Cardiac muscle cell (in vitro differentiated cells and primary cell): ENCODE measurements at regions not wholly inside any gene's neighbourhood (a gene's known extent, or its start where the extent isn't known, plus 50 kb on each side); places are given as distances from the start of the nearest gene placed in this dataset.

Experiments used
- DNase-seq, 2 donors: peaks; one replicate each; pipeline versions ENCODE4 v3.0.0 to v3.0.0-alpha.2; 2010 to 2017; ENCODE audit warnings: low read depth in 1 of 2, low spot score in 1 of 2
- H3K27ac ChIP-seq: fragments of 200-600 bp; sonication (generic); 2 replicates; pipeline ENCODE4 v1.5.1; 2016
- H3K27me3 ChIP-seq: fragments of 200-600 bp; sonication (generic); 2 replicates; pipeline ENCODE4 v1.6.0; 2016; ENCODE audit warnings: control low read depth
- H3K36me3 ChIP-seq: fragments of 200-600 bp; sonication (generic); 2 replicates; pipeline ENCODE4 v1.5.1; 2016; ENCODE audit warnings: control low read depth
- H3K4me1 ChIP-seq: fragments of 200-600 bp; sonication (generic); 2 replicates; pipeline ENCODE4 v1.8.1; 2017; ENCODE audit warnings: low read depth, mild to moderate bottlenecking, mixed run types
- H3K4me3 ChIP-seq: fragments of 200-600 bp; sonication (generic); 2 replicates; pipeline ENCODE4 v1.5.1; 2016; ENCODE audit warnings: mild to moderate bottlenecking
- H3K9me3 ChIP-seq: fragments of 200-600 bp; sonication (generic); 2 replicates; pipeline ENCODE4 v1.5.1; 2017; ENCODE audit warnings: low read depth, mild to moderate bottlenecking, control low read depth
- TF ChIP-seq, protein P1 (sequence below): IDR thresholded peaks from 2 replicates; pipeline ENCODE4 v1.5.1; 2012; ENCODE audit warnings: low read depth, mild to moderate bottlenecking, low read length

DNA sequence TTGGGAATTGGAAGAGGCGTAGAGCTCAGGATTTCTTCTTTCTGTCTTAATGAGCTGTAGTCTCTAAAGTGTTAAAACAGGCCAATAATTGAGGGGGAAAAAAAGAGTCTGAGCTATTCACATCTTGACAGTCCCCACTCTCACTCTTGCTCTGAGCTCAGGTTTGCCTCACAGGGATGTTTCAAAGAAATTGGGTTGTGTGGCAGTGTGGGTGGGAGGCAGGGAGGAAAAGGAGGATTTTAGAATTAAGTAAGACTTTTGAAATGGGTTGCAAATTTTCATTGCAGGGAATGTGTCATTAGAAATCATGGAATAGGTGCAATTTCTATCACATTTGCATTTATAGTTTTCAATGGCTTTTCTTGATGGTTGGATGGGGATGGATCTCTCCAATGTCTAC lies 338.8 kb upstream of the KIRREL3 start:
- H3K4me3 ChIP-seq, result no peak overlapping the region
- H3K36me3 ChIP-seq, result no peaks in the 10 kb centered on the region
- H3K9me3 ChIP-seq, result no peaks in the 10 kb centered on the region
- DNase-seq, result no peak
- no peaks in the 10 kb centered on the region for H3K27me3 ChIP-seq
- TF ChIP-seq, protein P1, sequence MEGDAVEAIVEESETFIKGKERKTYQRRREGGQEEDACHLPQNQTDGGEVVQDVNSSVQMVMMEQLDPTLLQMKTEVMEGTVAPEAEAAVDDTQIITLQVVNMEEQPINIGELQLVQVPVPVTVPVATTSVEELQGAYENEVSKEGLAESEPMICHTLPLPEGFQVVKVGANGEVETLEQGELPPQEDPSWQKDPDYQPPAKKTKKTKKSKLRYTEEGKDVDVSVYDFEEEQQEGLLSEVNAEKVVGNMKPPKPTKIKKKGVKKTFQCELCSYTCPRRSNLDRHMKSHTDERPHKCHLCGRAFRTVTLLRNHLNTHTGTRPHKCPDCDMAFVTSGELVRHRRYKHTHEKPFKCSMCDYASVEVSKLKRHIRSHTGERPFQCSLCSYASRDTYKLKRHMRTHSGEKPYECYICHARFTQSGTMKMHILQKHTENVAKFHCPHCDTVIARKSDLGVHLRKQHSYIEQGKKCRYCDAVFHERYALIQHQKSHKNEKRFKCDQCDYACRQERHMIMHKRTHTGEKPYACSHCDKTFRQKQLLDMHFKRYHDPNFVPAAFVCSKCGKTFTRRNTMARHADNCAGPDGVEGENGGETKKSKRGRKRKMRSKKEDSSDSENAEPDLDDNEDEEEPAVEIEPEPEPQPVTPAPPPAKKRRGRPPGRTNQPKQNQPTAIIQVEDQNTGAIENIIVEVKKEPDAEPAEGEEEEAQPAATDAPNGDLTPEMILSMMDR, result no peak
- H3K27ac ChIP-seq, result no peak overlapping the region
- no peaks in the 10 kb centered on the region for H3K4me1 ChIP-seq

DNA sequence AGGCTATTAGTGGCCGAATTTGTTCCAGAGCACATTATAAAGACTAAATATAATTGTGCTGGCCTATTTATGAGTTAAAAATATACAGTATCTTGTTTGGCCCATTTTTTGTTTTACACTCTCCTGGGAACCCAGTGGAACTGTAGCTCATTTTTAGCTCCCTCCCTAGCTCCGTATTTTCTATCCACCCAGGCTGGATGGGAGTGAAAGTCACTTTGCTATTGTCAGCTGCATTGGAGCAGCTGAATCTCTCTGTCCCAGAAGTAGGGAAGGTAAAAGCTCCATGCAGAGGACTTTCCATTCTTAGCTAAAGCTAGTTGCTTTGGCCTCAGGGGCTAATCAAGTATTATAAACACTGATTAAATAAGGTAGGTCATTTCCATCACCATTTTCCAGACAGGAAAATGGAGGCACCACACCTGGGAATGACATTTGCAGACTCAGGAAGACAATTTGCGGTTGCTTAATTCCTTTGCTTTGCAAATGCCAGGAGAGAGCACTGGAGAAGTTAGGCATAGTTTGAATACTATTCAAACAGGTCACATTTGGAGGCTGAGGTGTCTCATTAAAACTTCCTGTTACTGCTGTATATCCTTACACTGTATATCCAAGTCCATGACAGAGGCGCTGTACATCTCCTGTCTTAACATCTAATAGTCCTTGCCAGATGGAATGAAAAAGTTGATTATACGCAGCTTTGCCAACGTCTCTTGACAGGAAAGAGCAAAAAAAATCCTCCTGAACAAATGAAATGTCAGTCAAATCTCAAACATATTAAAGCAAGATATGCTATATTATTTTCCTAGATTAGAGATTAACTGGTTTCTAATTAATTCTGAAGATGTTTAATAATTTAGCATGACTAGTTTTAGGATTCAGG lies 338.1 kb upstream of the KIRREL3 start:
- no peak for DNase-seq
- Histone ChIP-seq H3K4me3 (no peak overlapping the region), H3K27me3 (no peaks in the 10 kb centered on the region), H3K36me3 (no peaks in the 10 kb centered on the region), H3K27ac (no peak overlapping the region), H3K4me1 (no peaks in the 10 kb centered on the region), H3K9me3 (no peaks in the 10 kb centered on the region)
- TF ChIP-seq, protein P1, result no peak

DNA sequence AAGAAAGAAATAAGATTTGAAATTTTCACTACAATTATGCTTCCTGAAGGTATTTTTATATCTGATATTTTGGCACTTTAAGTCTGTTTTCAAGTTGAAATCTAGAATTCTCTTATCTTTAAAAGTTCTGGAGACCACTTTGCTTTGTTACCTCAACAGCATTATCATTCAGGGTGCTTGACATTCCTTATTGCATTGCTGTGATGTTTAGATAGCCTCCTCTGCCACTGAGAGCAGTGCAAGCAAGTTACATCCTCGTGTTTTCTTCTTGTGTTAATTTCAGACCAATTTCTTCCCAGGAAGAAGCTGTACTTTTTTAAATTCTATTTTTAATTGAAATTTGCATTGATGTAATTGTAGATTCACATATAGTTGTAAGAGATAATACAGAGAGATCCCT lies 333.9 kb upstream of the KIRREL3 start:
- no peak overlapping the region for H3K27ac ChIP-seq
- no peak overlapping the region for H3K4me3 ChIP-seq
- H3K36me3 ChIP-seq, result no peaks in the 10 kb centered on the region
- DNase-seq, result no peak
- H3K4me1 ChIP-seq, result no peaks in the 10 kb centered on the region
- TF ChIP-seq, protein P1, result no peak
- H3K9me3 ChIP-seq, result no peaks in the 10 kb centered on the region
- no peaks in the 10 kb centered on the region for H3K27me3 ChIP-seq

DNA sequence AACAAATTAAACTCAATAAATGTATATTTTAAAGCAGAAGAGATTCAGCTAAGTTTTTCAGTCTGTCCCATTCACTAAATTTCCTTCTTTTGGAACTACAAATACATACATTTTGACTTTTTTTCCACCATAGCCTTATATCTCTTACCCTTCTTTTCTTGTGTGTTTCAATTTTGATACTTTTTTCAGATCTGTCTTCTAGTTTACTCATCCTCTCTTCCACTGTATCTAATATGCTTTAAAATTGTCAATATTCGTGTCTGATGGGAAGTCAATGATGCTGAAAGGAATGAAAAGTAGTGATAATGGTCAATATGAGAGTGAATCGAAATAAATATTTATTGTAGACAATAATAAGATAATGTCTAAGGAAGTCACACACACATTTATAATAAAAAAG lies 332.3 kb upstream of the KIRREL3 start:
- Histone ChIP-seq H3K4me3 (no peak overlapping the region), H3K4me1 (no peaks in the 10 kb centered on the region), H3K36me3 (no peaks in the 10 kb centered on the region), H3K27me3 (no peaks in the 10 kb centered on the region), H3K27ac (no peak overlapping the region), H3K9me3 (no peaks in the 10 kb centered on the region)
- no peak for DNase-seq
- TF ChIP-seq, protein P1, result no peak

DNA sequence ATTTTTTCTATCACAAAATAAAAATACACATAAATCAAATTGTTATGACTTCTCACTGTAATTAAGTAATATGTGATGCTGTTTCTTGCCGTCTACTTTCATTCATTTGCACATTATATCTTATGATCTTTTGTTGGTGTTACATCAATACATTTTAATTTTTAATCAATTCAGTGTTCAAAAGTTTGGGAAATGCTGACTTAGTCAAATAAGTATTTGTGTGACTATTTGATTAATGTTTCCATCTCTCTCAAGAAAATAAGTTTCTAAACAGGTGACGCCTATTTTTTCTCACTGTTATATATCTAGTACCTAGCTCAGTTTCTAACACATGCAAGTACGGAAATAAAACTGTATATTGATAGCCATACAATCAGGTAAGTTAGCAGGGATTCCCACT lies 329.5 kb upstream of the KIRREL3 start:
- H3K4me3 ChIP-seq, result no peak overlapping the region
- H3K4me1 ChIP-seq, result no peaks in the 10 kb centered on the region
- no peaks in the 10 kb centered on the region for H3K27me3 ChIP-seq
- TF ChIP-seq, protein P1, result no peak
- H3K36me3 ChIP-seq, result no peaks in the 10 kb centered on the region
- no peaks in the 10 kb centered on the region for H3K9me3 ChIP-seq
- H3K27ac ChIP-seq, result no peak overlapping the region
- no peak for DNase-seq
